ENCODE measurements at regions not wholly inside any gene's neighbourhood (a gene's known extent, or its start where the extent isn't known, plus 50 kb on each side); places are given as distances from the start of the nearest gene placed in this dataset.

DNA sequence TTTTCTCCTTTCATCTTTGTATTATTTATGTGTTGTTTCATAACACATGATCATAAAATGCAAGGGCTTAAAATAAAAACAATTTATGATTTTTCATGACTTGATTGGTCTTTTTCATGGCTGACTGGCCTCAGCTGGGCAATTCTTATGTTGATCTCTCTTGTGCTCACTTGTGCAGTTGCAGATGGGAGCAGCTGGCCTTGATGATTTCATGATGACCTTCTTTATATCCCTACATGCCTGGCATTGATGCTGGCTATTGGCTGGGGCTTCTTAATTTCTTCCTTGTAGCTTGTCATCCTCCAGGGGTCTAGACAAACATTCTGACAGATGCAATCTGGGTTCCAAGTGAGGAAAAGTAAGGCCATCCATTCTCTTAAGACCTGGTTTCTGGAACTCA is 1832.8 kb upstream of the FLRT2 start:
- Histone ChIP-seq H3K4me3 (ENCODE audit: low read depth in 1 of 2, low read length in 1 of 2) (no peak overlapping the region), H3K4me1 (ENCODE audit: control insufficient read depth in 1 of 2, insufficient read depth in 1 of 2, low read depth in 1 of 2, low read length in 1 of 2) (no peaks in the 10 kb centered on the region)
- TF ChIP-seq, protein P1, sequence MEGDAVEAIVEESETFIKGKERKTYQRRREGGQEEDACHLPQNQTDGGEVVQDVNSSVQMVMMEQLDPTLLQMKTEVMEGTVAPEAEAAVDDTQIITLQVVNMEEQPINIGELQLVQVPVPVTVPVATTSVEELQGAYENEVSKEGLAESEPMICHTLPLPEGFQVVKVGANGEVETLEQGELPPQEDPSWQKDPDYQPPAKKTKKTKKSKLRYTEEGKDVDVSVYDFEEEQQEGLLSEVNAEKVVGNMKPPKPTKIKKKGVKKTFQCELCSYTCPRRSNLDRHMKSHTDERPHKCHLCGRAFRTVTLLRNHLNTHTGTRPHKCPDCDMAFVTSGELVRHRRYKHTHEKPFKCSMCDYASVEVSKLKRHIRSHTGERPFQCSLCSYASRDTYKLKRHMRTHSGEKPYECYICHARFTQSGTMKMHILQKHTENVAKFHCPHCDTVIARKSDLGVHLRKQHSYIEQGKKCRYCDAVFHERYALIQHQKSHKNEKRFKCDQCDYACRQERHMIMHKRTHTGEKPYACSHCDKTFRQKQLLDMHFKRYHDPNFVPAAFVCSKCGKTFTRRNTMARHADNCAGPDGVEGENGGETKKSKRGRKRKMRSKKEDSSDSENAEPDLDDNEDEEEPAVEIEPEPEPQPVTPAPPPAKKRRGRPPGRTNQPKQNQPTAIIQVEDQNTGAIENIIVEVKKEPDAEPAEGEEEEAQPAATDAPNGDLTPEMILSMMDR (IDR thresholded peaks at IDR 0.05), result no peak

DNA sequence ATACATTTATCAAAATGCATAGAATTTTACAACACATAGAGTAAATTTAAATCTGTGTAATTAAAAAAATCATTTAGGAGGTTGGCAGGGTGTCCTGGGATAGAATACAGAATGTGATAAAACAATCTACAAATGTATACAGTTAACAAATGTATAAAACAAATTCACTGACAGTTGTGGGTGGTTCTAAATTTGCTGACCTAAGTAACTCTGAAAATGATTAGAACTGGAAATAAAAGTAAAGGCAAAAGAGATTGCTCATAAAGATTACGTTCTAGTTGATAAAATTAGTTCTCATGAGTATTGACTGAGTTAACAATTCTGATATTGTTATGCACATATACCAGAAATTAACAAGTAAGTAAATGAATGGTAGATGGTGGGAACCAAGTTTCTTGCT is 1827.3 kb upstream of the FLRT2 start:
- Histone ChIP-seq H3K4me1 (ENCODE audit: control insufficient read depth in 1 of 2, insufficient read depth in 1 of 2, low read depth in 1 of 2, low read length in 1 of 2) (no peaks in the 10 kb centered on the region), H3K4me3 (ENCODE audit: low read depth in 1 of 2, low read length in 1 of 2) (no peak overlapping the region), H3K9me3 (no peaks in the 10 kb centered on the region), H3K27me3 (no peaks in the 10 kb centered on the region), H3K36me3 (no peaks in the 10 kb centered on the region), H3K27ac (no peak overlapping the region)
- TF ChIP-seq, protein P1 (IDR thresholded peaks at IDR 0.05), result no peak

More for the DNA sequence above, 1832.8 kb upstream of the FLRT2 start:
- Histone ChIP-seq H3K9me3 (no peaks in the 10 kb centered on the region), H3K27ac (no peak overlapping the region), H3K36me3 (no peaks in the 10 kb centered on the region), H3K27me3 (no peaks in the 10 kb centered on the region)

DNA sequence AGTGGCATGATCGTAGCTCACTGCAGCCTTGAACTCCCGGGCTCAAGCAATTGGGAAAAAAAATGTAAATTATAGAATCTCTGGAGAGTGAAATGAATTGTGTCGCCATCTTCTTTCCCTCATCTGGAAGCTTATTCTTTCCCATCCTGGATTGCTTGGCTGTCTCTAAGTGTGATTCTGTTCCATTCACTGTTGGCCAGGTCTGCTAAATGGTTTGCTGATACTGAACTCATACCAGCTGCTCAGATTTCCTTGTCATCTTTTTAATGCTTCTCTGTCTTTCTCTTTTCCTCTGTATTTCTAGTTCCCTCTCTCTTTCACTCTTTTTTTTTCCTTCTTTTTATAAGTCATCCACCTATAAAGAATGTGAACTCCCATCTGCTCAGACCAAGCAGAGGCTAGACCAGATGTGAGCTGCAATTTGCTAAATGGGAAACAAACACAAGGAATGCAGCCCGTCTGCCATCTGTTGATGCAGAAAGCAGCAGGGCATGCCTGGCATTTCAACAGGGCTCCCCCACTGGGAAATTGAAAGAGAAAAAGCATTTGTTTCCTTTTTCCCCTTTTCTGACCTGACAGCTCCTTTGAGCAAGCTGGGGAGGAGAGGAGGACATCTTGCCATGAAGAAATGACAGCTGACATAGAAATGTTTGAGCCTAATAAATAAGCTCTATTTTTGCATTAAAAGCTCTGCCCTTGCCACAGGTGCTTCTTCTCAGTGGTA is 1823.6 kb upstream of the FLRT2 start:
- no peaks in the 10 kb centered on the region for H3K27me3 ChIP-seq
- TF ChIP-seq, protein P1 (IDR thresholded peaks at IDR 0.05), result no peak
- no peaks in the 10 kb centered on the region for H3K4me1 ChIP-seq (ENCODE audit: control insufficient read depth in 1 of 2, insufficient read depth in 1 of 2, low read depth in 1 of 2, low read length in 1 of 2)
- no peak overlapping the region for H3K27ac ChIP-seq
- H3K4me3 ChIP-seq (ENCODE audit: low read depth in 1 of 2, low read length in 1 of 2), result no peak overlapping the region
- no peaks in the 10 kb centered on the region for H3K36me3 ChIP-seq
- no peaks in the 10 kb centered on the region for H3K9me3 ChIP-seq

DNA sequence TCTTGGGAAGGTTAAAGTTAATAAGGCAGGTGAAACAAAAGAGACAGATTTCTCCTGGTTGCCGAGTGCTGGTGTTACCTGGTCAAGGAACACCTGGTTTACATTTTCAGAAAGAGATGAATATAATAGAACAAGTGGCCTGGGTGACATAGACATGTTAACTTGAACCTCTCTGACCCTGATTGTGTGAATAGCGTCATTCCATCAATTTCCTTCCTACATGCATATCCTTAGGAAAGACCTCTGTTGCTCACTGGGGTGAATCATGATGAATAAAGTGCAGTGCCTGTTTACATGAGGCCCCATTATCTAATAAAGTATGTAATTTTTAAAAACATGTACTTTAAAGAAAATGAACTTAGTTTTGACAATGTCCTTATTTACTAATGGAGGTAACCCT is 1822.9 kb upstream of the FLRT2 start:
- Histone ChIP-seq H3K9me3 (no peaks in the 10 kb centered on the region), H3K4me3 (ENCODE audit: low read depth in 1 of 2, low read length in 1 of 2) (no peak overlapping the region), H3K27me3 (no peaks in the 10 kb centered on the region), H3K4me1 (ENCODE audit: control insufficient read depth in 1 of 2, insufficient read depth in 1 of 2, low read depth in 1 of 2, low read length in 1 of 2) (no peaks in the 10 kb centered on the region), H3K27ac (no peak overlapping the region), H3K36me3 (no peaks in the 10 kb centered on the region)
- TF ChIP-seq, protein P1 (IDR thresholded peaks at IDR 0.05), result no peak

DNA sequence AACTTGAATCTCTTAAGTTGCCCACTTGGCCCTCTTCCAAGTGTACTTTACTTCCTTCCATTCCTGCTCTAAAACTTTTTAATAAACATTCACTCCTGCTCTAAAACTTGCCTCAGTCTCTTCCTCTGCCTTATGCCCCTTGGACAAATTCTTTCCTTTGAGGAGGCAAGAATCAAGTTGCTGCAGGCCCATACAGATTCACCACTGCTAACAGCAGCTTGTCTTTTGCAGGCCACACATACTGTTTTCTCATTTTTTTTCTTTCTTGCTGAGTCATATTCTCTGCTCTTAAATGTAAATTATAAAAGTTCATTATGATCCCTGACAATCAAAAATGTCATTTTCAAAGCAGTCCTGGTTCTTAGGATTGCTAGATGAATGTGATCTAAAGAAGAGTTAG is 1820.8 kb upstream of the FLRT2 start:
- Histone ChIP-seq H3K4me3 (ENCODE audit: low read depth in 1 of 2, low read length in 1 of 2) (no peak overlapping the region), H3K36me3 (no peaks in the 10 kb centered on the region), H3K4me1 (ENCODE audit: control insufficient read depth in 1 of 2, insufficient read depth in 1 of 2, low read depth in 1 of 2, low read length in 1 of 2) (no peaks in the 10 kb centered on the region), H3K27me3 (no peaks in the 10 kb centered on the region), H3K27ac (no peak overlapping the region), H3K9me3 (no peaks in the 10 kb centered on the region)
- TF ChIP-seq, protein P1 (IDR thresholded peaks at IDR 0.05), result no peak
